H9 (cell line): ENCODE measurements at regions not wholly inside any gene's neighbourhood (a gene's known extent, or its start where the extent isn't known, plus 50 kb on each side); places are given as distances from the start of the nearest gene placed in this dataset.

ENCODE experiments used
- DNase-seq: peaks from one replicate; pipeline ENCODE4 v3.0.0-alpha.2; 2017
- H2AFZ ChIP-seq: one replicate; pipeline ENCODE4 v1.6.1; 2013; ENCODE audit warnings: mild to moderate bottlenecking, low read length, control low read depth, moderate library complexity
- H2AK5ac ChIP-seq: 2 replicates; pipeline ENCODE4 v1.6.1; 2013; ENCODE audit warnings: low read length, control low read depth, mixed read lengths; ENCODE audit not compliant: insufficient read length
- H2BK120ac ChIP-seq: one replicate; pipeline ENCODE4 v1.6.1; 2013; ENCODE audit warnings: low read depth, mild to moderate bottlenecking, low read length, control low read depth, inconsistent platforms; ENCODE audit not compliant: poor library complexity, severe bottlenecking
- H2BK12ac ChIP-seq: 2 replicates; pipeline ENCODE4 v1.6.1; 2013; ENCODE audit warnings: low read length, control low read depth, mixed read lengths, low read depth; ENCODE audit not compliant: insufficient read length
- H2BK15ac ChIP-seq: 2 replicates; pipeline ENCODE4 v1.6.1; 2013; ENCODE audit warnings: low read depth, low read length, control low read depth
- H2BK20ac ChIP-seq: one replicate; pipeline ENCODE4 v1.6.1; 2013; ENCODE audit warnings: low read depth, mild to moderate bottlenecking, low read length, control low read depth, inconsistent platforms; ENCODE audit not compliant: poor library complexity, severe bottlenecking
- H2BK5ac ChIP-seq: 2 replicates; pipeline ENCODE4 v1.6.1; 2013; ENCODE audit warnings: low read length, control low read depth, mixed read lengths; ENCODE audit not compliant: insufficient read length
- H3K14ac ChIP-seq: 2 replicates; pipeline ENCODE4 v1.6.1; 2013; ENCODE audit warnings: low read length, control low read depth; ENCODE audit not compliant: insufficient read depth
- H3K18ac ChIP-seq: 2 replicates; pipeline ENCODE4 v1.6.1; 2013; ENCODE audit warnings: low read depth, mild to moderate bottlenecking, mixed read lengths, low read length, control low read depth; ENCODE audit not compliant: insufficient read length
- H3K23ac ChIP-seq: 2 replicates; pipeline ENCODE4 v1.6.1; 2013; ENCODE audit warnings: low read length, control low read depth, mixed read lengths, low read depth; ENCODE audit not compliant: insufficient read length
- H3K23me2 ChIP-seq: 2 replicates; pipeline ENCODE4 v1.6.1; 2013; ENCODE audit warnings: low read depth, mild to moderate bottlenecking, mixed read lengths, low read length, control low read depth; ENCODE audit not compliant: insufficient read length, poor library complexity, severe bottlenecking
- H3K27ac ChIP-seq: 2 replicates; pipeline ENCODE4 v1.5.1; 2013; ENCODE audit warnings: low read length, control low read depth, mixed read lengths, low read depth; ENCODE audit not compliant: insufficient read length
- H3K27me3 ChIP-seq: 2 replicates; pipeline ENCODE4 v1.6.1; 2013; ENCODE audit warnings: low read length, control low read depth, inconsistent platforms; ENCODE audit not compliant: insufficient read depth
- H3K4ac ChIP-seq: 2 replicates; pipeline ENCODE4 v1.6.1; 2013; ENCODE audit warnings: low read depth, mild to moderate bottlenecking, control low read depth, inconsistent platforms, low read length, moderate library complexity
- H3K4me1 ChIP-seq: 2 replicates; pipeline ENCODE4 v1.6.1; 2013; ENCODE audit warnings: low read length, control low read depth, inconsistent platforms; ENCODE audit not compliant: insufficient read depth
- H3K4me2 ChIP-seq: 2 replicates; pipeline ENCODE4 v1.6.1; 2013; ENCODE audit warnings: low read length, control low read depth, mixed read lengths; ENCODE audit not compliant: insufficient read length, insufficient read depth
- H3K56ac ChIP-seq: 2 replicates; pipeline ENCODE4 v1.6.1; 2013; ENCODE audit warnings: low read depth, mild to moderate bottlenecking, mixed read lengths, low read length, control low read depth; ENCODE audit not compliant: insufficient read length
- H3K79me1 ChIP-seq: 2 replicates; pipeline ENCODE4 v1.6.1; 2013; ENCODE audit warnings: low read depth, mild to moderate bottlenecking, moderate library complexity, low read length, control low read depth, inconsistent platforms; ENCODE audit not compliant: insufficient read depth, poor library complexity, severe bottlenecking
- H3K79me2 ChIP-seq: 2 replicates; pipeline ENCODE4 v1.6.1; 2013; ENCODE audit warnings: low read length, control low read depth, inconsistent platforms; ENCODE audit not compliant: insufficient read depth
- H3K9ac ChIP-seq: 2 replicates; pipeline ENCODE4 v1.6.1; 2013; ENCODE audit warnings: low read length, control low read depth, mixed read lengths; ENCODE audit not compliant: insufficient read length; ENCODE audit errors: extremely low read depth
- H3K9me3 ChIP-seq: one replicate; pipeline ENCODE4 v1.6.1; 2013; ENCODE audit warnings: low read depth, low read length, inconsistent platforms; ENCODE audit not compliant: control insufficient read depth
- H3T11ph ChIP-seq: one replicate; pipeline ENCODE4 v1.6.1; 2013; ENCODE audit warnings: mild to moderate bottlenecking, low read length, control low read depth, inconsistent platforms
- H4K20me1 ChIP-seq: one replicate; pipeline ENCODE4 v1.6.1; 2013; ENCODE audit not compliant: control insufficient read depth, insufficient read length, insufficient read depth
- H4K5ac ChIP-seq: 2 replicates; pipeline ENCODE4 v1.6.1; 2013; ENCODE audit warnings: low read depth, mild to moderate bottlenecking, mixed read lengths, low read length, control low read depth; ENCODE audit not compliant: insufficient read length
- H4K8ac ChIP-seq: replicated peaks from 2 replicates; pipeline ENCODE4 v1.6.1; 2013; ENCODE audit warnings: low read length, control low read depth, mixed read lengths, low read depth; ENCODE audit not compliant: insufficient read length
- H4K91ac ChIP-seq: 2 replicates; pipeline ENCODE4 v1.6.1; 2013; ENCODE audit warnings: low read depth, mild to moderate bottlenecking, moderate library complexity, mixed read lengths, low read length, control low read depth; ENCODE audit not compliant: insufficient read length
- H3K27ac Mint-ChIP-seq, 3 experiments: 2 replicates in 2 of 3; 3 replicates in 1 of 3; pipeline ENCODE4 v1.8.0; 2020 to 2021; ENCODE audit warnings: mixed read lengths in 3 of 3, mild to moderate bottlenecking in 1 of 3, moderate library complexity in 1 of 3
- H3K27me3 Mint-ChIP-seq: 2 replicates; pipeline ENCODE4 v1.8.0; 2021; ENCODE audit warnings: low read depth, mild to moderate bottlenecking, moderate library complexity, mixed read lengths
- H3K36me3 Mint-ChIP-seq, 3 experiments: 2 replicates in 2 of 3; 3 replicates in 1 of 3; pipeline ENCODE4 v1.8.0; 2020 to 2021; ENCODE audit warnings: low read depth in 3 of 3, mixed read lengths in 3 of 3; ENCODE audit not compliant: insufficient read depth in 1 of 3
- H3K4me1 Mint-ChIP-seq, 2 experiments: 2 replicates each; pipeline ENCODE4 v1.8.0; 2020; ENCODE audit warnings: mixed read lengths in 2 of 2
- H3K4me3 Mint-ChIP-seq, 2 experiments: 2 replicates in 1 of 2; 3 replicates in 1 of 2; pipeline ENCODE4 v1.8.0; 2020 to 2021; ENCODE audit warnings: mild to moderate bottlenecking in 2 of 2, mixed read lengths in 2 of 2, moderate library complexity in 1 of 2
- H3K9me3 Mint-ChIP-seq, 2 experiments: 2 replicates in 1 of 2; 3 replicates in 1 of 2; pipeline ENCODE4 v1.8.0; 2020; ENCODE audit warnings: mild to moderate bottlenecking in 2 of 2, mixed read lengths in 2 of 2, moderate library complexity in 1 of 2
- WGBS: extraction: QIAGEN DNeasy Blood & Tissue Kit; methylation state at CpG from one replicate; pipeline ENCODE4 v1.1.7; 2013; ENCODE audit warnings: missing lambda C conversion rate, low lambda C conversion rate, mixed read lengths; ENCODE audit not compliant: insufficient read length; ENCODE audit errors: extremely low coverage; 5-methylcytosine and 5-hydroxymethylcytosine counted together
- TF ChIP-seq, protein P1 (sequence below): fragments of 200-600 bp; sonication (generic); conservative IDR thresholded peaks from 3 replicates; pipeline ENCODE4 v1.8.0; 2021; ENCODE audit warnings: antibody characterized with exemption, mild to moderate bottlenecking

DNA sequence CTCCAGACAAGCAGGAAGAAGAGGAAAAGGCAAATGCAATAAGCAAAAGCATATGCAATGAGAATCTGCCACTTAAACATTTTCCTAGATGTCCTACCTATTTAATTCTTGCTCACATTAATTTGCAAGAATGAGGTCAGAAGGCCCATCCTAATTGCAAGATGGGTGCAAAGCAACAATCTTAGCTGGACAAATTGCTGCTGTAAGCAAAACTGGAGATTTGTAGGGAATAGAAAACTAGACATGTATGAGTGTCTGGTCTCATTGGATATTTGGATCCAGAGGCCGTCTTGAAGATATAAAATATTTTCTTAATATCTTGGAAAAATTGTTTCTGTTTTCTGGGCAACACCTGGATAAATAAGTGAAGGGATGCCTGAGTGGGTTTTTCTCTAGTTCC, 150.1 kb upstream of the PGR start:
- Histone ChIP-seq H3K9ac (no peak overlapping the region), H4K5ac (no peak overlapping the region), H3K23ac (no peak overlapping the region), H4K91ac (no peak overlapping the region), H3K56ac (no peak overlapping the region), H2BK5ac (no peak overlapping the region), H3K27ac (no peak overlapping the region), H3K14ac (no peak overlapping the region), H2AFZ (no peak overlapping the region), H2BK20ac (no peak overlapping the region), H3K4ac (no peak overlapping the region), H3T11ph (no peak overlapping the region), H4K8ac (no peak overlapping the region), H3K9me3 (no peaks in the 10 kb centered on the region), H3K4me2 (no peak overlapping the region), H2BK15ac (no peak overlapping the region), H4K20me1 (no peaks in the 10 kb centered on the region), H2BK12ac (no peak overlapping the region), H2BK120ac (no peak overlapping the region), H3K4me1 (no peaks in the 10 kb centered on the region), H3K79me2 (no peaks in the 10 kb centered on the region), H3K27me3 (no peaks in the 10 kb centered on the region), H2AK5ac (no peak overlapping the region), H3K23me2 (no peaks in the 10 kb centered on the region), H3K18ac (no peak overlapping the region), H3K79me1 (no peaks in the 10 kb centered on the region)
- no peaks in the 10 kb centered on the region for H3K27me3 Mint-ChIP-seq
- TF ChIP-seq, protein P1, sequence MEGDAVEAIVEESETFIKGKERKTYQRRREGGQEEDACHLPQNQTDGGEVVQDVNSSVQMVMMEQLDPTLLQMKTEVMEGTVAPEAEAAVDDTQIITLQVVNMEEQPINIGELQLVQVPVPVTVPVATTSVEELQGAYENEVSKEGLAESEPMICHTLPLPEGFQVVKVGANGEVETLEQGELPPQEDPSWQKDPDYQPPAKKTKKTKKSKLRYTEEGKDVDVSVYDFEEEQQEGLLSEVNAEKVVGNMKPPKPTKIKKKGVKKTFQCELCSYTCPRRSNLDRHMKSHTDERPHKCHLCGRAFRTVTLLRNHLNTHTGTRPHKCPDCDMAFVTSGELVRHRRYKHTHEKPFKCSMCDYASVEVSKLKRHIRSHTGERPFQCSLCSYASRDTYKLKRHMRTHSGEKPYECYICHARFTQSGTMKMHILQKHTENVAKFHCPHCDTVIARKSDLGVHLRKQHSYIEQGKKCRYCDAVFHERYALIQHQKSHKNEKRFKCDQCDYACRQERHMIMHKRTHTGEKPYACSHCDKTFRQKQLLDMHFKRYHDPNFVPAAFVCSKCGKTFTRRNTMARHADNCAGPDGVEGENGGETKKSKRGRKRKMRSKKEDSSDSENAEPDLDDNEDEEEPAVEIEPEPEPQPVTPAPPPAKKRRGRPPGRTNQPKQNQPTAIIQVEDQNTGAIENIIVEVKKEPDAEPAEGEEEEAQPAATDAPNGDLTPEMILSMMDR: no peak
- H3K27ac Mint-ChIP-seq: no peak overlapping the region
- DNase-seq: no peak
- no peak overlapping the region for H3K4me3 Mint-ChIP-seq
- H3K4me1 Mint-ChIP-seq: no peaks in the 10 kb centered on the region
- H3K36me3 Mint-ChIP-seq: peaks cover 0 to 5% (median 4%) of the 10 kb centered on the region in 3 experiments; a peak in 1 of 7 replicates
- peaks cover 0 to 4% of the 10 kb centered on the region in 2 experiments; a peak in 1 of 5 replicates for H3K9me3 Mint-ChIP-seq
- WGBS: no CpG with 5 or more reads among the region's 1 CpG
